ENCODE measurements at regions not wholly inside any gene's neighbourhood (a gene's known extent, or its start where the extent isn't known, plus 50 kb on each side); places are given as distances from the start of the nearest gene placed in this dataset.
A peak's percentile ranks its signal among the peaks of the same experiment; 100 is the strongest.

GRCh38 chr9:117490199-117490598, 75.3 kb upstream of the ASTN2 start:
- Histone ChIP-seq H3K4me3 (no peak overlapping the region), H3K27me3 (ENCODE audit: low read depth) (no peaks in the 10 kb centered on the region), H3K9me3 (no peaks in the 10 kb centered on the region), H3K36me3 (replicated peaks) (no peaks in the 10 kb centered on the region), H3K4me1 (no peaks in the 10 kb centered on the region; the same call in 1 of the 2 replicates)
- no peak for DNase-seq (ENCODE audit: low spot score in 2 of 2)
- in situ Hi-C loops (cut with MboI; ENCODE audit: low sequenced_read_pairs): no loop called here

GRCh38 chr9:117488659-117489058, 73.8 kb upstream of the ASTN2 start:
- DNase-seq (ENCODE audit: low spot score in 2 of 2): no peak
- in situ Hi-C loops (cut with MboI; ENCODE audit: low sequenced_read_pairs): no loop called here
- no peaks in the 10 kb centered on the region for H3K27me3 ChIP-seq (ENCODE audit: low read depth)
- H3K4me3 ChIP-seq: no peak overlapping the region
- no peaks in the 10 kb centered on the region for H3K36me3 ChIP-seq (replicated peaks)
- no peaks in the 10 kb centered on the region; the same call in 1 of the 2 replicates for H3K4me1 ChIP-seq
- H3K9me3 ChIP-seq: no peaks in the 10 kb centered on the region

GRCh38 chr9:117487555-117488175, 72.8 kb upstream of the ASTN2 start:
- Histone ChIP-seq H3K4me3 (no peak overlapping the region), H3K36me3 (replicated peaks) (no peaks in the 10 kb centered on the region), H3K9me3 (no peaks in the 10 kb centered on the region), H3K27me3 (ENCODE audit: low read depth) (no peaks in the 10 kb centered on the region), H3K4me1 (no peaks in the 10 kb centered on the region; the same call in 1 of the 2 replicates)
- DNase-seq (ENCODE audit: low spot score in 2 of 2): peak; percentile 76 to 82
- in situ Hi-C loops (cut with MboI; ENCODE audit: low sequenced_read_pairs): no loop called here

- Histone ChIP-seq H3K27me3 (ENCODE audit: low read depth) (no peaks in the 10 kb centered on the region), H3K4me1 (no peaks in the 10 kb centered on the region; the same call in 1 of the 2 replicates), H3K9me3 (no peaks in the 10 kb centered on the region), H3K4me3 (no peak overlapping the region), H3K36me3 (replicated peaks) (no peaks in the 10 kb centered on the region)
- no peak for DNase-seq (ENCODE audit: low spot score in 2 of 2)
- in situ Hi-C loops (cut with MboI; ENCODE audit: low sequenced_read_pairs): no loop called here
Observed at GRCh38 chr9:117486426-117486825, 71.6 kb upstream of the ASTN2 start.

- Histone ChIP-seq H3K36me3 (replicated peaks) (no peaks in the 10 kb centered on the region), H3K4me3 (no peak overlapping the region), H3K4me1 (no peaks in the 10 kb centered on the region; the same call in 1 of the 2 replicates), H3K27me3 (ENCODE audit: low read depth) (no peaks in the 10 kb centered on the region; the same call in 1 of the 2 replicates), H3K9me3 (no peaks in the 10 kb centered on the region)
- in situ Hi-C loops (cut with MboI; ENCODE audit: low sequenced_read_pairs): no loop called here
- no peak for DNase-seq (ENCODE audit: low spot score in 2 of 2)
Observed at GRCh38 chr9:117485176-117485575, 70.3 kb upstream of the ASTN2 start.

GRCh38 chr9:117480729-117481128, 65.9 kb upstream of the ASTN2 start:
- Histone ChIP-seq H3K27me3 (ENCODE audit: low read depth) (no peaks in the 10 kb centered on the region; the same call in 1 of the 2 replicates), H3K4me3 (no peak overlapping the region), H3K9me3 (no peaks in the 10 kb centered on the region), H3K36me3 (replicated peaks) (no peaks in the 10 kb centered on the region), H3K4me1 (no peaks in the 10 kb centered on the region)
- DNase-seq (ENCODE audit: low spot score in 2 of 2): no peak
- in situ Hi-C loops (cut with MboI; ENCODE audit: low sequenced_read_pairs): no loop called here

GRCh38 chr9:117480253-117480652, 65.4 kb upstream of the ASTN2 start:
- no peak for DNase-seq (ENCODE audit: low spot score in 2 of 2)
- in situ Hi-C loops (cut with MboI; ENCODE audit: low sequenced_read_pairs): no loop called here
- H3K9me3 ChIP-seq: no peaks in the 10 kb centered on the region
- H3K4me1 ChIP-seq: no peaks in the 10 kb centered on the region
- no peak overlapping the region for H3K4me3 ChIP-seq
- no peaks in the 10 kb centered on the region for H3K36me3 ChIP-seq (replicated peaks)
- H3K27me3 ChIP-seq (ENCODE audit: low read depth): no peaks in the 10 kb centered on the region; the same call in 1 of the 2 replicates

GRCh38 chr9:117473293-117473692, 58.4 kb upstream of the ASTN2 start:
- in situ Hi-C loops (cut with MboI; ENCODE audit: low sequenced_read_pairs): no loop called here
- H3K4me3 ChIP-seq: no peak overlapping the region
- no peak for DNase-seq (ENCODE audit: low spot score in 2 of 2)
- no peaks in the 10 kb centered on the region; the same call in 1 of the 2 replicates for H3K27me3 ChIP-seq (ENCODE audit: low read depth)
- no peaks in the 10 kb centered on the region for H3K9me3 ChIP-seq
- no peaks in the 10 kb centered on the region for H3K36me3 ChIP-seq (replicated peaks)
- no peaks in the 10 kb centered on the region for H3K4me1 ChIP-seq

- Histone ChIP-seq H3K4me1 (no peaks in the 10 kb centered on the region), H3K4me3 (no peak overlapping the region), H3K27me3 (ENCODE audit: low read depth) (no peaks in the 10 kb centered on the region), H3K36me3 (replicated peaks) (no peaks in the 10 kb centered on the region), H3K9me3 (no peaks in the 10 kb centered on the region)
- DNase-seq (ENCODE audit: low spot score in 2 of 2): no peak
- in situ Hi-C loops (cut with MboI; ENCODE audit: low sequenced_read_pairs): no loop called here
Observed at GRCh38 chr9:117470902-117471301, 56.0 kb upstream of the ASTN2 start.

GRCh38 chr9:117470455-117470854, 55.6 kb upstream of the ASTN2 start:
- H3K4me1 ChIP-seq: no peaks in the 10 kb centered on the region
- no peak for DNase-seq (ENCODE audit: low spot score in 2 of 2)
- in situ Hi-C loops (cut with MboI; ENCODE audit: low sequenced_read_pairs): no loop called here
- H3K4me3 ChIP-seq: no peak overlapping the region
- H3K9me3 ChIP-seq: no peaks in the 10 kb centered on the region
- no peaks in the 10 kb centered on the region for H3K27me3 ChIP-seq (ENCODE audit: low read depth)
- no peaks in the 10 kb centered on the region for H3K36me3 ChIP-seq (replicated peaks)

- no peaks in the 10 kb centered on the region for H3K4me1 ChIP-seq
- H3K36me3 ChIP-seq (replicated peaks): no peaks in the 10 kb centered on the region
- in situ Hi-C loops (cut with MboI; ENCODE audit: low sequenced_read_pairs): no loop called here
- no peak for DNase-seq (ENCODE audit: low spot score in 2 of 2)
- no peaks in the 10 kb centered on the region for H3K9me3 ChIP-seq
- H3K27me3 ChIP-seq (ENCODE audit: low read depth): no peaks in the 10 kb centered on the region
- H3K4me3 ChIP-seq: no peak overlapping the region
Observed at GRCh38 chr9:117466111-117466510, 51.3 kb upstream of the ASTN2 start.

- Histone ChIP-seq H3K27me3 (ENCODE audit: low read depth) (no peaks in the 10 kb centered on the region), H3K36me3 (replicated peaks) (no peaks in the 10 kb centered on the region), H3K4me1 (no peaks in the 10 kb centered on the region), H3K4me3 (no peak overlapping the region), H3K9me3 (no peaks in the 10 kb centered on the region)
- in situ Hi-C loops (cut with MboI; ENCODE audit: low sequenced_read_pairs): no loop called here
- no peak for DNase-seq (ENCODE audit: low spot score in 2 of 2)
Observed at GRCh38 chr9:117465706-117466105, 50.8 kb upstream of the ASTN2 start.

GRCh38 chr9:117464941-117465616, 50.2 kb upstream of the ASTN2 start:
- no peaks in the 10 kb centered on the region for H3K9me3 ChIP-seq
- H3K4me1 ChIP-seq: no peaks in the 10 kb centered on the region
- no peak for DNase-seq (ENCODE audit: low spot score in 2 of 2)
- H3K36me3 ChIP-seq (replicated peaks): no peaks in the 10 kb centered on the region
- H3K4me3 ChIP-seq: no peak overlapping the region
- in situ Hi-C loops (cut with MboI; ENCODE audit: low sequenced_read_pairs): no loop called here
- H3K27me3 ChIP-seq (ENCODE audit: low read depth): no peaks in the 10 kb centered on the region

Data from HAP-1 (cell line).